HG03558 (cell line): ENCODE measurements at regions not wholly inside any gene's neighbourhood (a gene's known extent, or its start where the extent isn't known, plus 50 kb on each side); places are given as distances from the start of the nearest gene placed in this dataset.

Experiments used
- ATAC-seq: cut with Tn5 transposase; IDR thresholded peaks from one replicate; pipeline ENCODE4 v1.9.1; 2021; ENCODE audit warnings: moderate number of reproducible peaks; ENCODE audit not compliant: unreplicated experiment; ENCODE audit errors: extremely low read depth

DNA sequence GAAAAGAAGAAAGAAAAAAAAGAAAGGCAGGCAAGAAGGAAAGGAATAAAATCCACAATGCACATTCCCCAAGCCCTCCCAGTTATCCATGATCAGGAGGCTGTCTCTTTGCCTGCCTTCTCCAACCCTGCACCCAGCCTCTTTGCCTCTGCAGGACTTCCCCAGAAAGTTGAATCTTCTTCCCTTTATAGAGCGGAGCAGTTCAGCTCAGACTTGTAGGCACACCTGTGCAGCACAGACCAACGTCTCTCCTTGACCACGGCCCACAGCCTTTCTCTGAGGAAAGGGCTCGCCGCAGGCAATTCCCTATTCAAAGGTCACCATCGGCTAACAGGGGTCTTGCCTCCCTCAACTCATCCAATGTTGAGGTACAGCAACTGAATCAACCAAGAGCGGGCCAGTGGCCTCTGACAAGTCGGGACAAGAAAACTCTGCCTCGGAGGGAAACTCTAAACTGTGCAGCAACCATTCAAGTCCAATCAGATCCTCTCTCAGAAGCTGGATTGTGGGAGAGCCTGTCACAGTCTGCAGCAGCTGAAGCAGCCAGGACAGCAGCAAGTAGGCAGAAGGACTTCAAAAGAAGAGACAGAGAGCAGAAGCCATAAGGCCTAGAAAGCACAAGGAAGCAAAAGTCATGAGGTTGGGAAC is 529.2 kb upstream of the JARID2 start:
- no peak for ATAC-seq

DNA sequence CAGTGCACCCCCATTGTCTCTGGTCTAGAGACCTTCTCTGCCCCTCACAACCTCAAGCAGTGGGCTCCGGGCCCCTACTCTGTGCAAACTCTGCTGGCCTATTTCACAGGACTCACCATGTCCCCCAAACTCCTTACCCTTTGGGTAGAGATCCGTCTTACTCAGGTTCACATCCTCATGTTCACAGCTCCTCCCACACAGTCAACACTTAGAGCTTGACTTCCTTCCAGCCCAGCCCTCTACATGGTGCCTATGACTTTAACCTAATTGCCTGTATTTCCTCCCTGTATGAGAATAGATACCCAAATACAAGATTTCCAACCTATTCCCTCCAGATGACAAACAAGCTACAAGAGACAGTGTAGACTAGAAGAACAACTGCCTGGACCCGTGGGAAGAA is 528.6 kb upstream of the JARID2 start:
- no peak for ATAC-seq

DNA sequence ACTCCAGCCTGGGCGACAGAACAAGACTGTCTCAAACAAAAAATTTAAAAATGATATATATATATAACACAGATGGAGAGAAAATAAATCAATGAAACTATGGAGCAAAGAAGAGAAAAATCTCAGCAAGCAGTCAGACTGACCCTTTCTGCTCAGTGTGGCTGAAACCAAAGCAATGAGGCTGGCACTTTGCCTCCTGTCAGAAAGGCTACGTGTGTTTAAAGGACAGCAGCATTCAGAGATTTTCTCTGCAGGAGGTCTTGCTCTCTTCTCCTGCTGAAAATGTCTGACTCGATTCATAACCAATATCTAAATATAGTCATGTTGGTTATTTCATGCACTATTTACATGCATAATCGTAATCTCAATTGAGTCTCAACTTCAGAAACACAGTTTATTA is 527.0 kb upstream of the JARID2 start:
- ATAC-seq = no peak

DNA sequence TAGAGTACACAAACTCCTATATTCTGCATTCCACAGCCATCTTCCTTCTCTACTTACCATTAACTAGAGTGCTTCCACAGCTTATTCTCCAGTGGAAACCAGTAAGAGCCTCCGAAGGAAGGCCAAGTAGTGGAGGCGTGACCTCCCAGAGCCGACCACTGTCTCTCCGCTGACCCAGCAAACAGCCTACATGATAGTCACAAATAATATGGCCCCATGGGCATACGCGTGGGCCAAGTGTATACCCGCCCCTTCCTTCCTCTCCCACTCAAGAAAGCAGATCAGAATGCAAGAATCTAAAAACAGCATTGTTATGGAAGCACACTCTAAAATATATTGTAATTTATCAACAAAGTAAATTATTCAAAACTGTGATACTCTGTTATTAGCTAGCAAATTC is 526.6 kb upstream of the JARID2 start:
- no peak for ATAC-seq

DNA sequence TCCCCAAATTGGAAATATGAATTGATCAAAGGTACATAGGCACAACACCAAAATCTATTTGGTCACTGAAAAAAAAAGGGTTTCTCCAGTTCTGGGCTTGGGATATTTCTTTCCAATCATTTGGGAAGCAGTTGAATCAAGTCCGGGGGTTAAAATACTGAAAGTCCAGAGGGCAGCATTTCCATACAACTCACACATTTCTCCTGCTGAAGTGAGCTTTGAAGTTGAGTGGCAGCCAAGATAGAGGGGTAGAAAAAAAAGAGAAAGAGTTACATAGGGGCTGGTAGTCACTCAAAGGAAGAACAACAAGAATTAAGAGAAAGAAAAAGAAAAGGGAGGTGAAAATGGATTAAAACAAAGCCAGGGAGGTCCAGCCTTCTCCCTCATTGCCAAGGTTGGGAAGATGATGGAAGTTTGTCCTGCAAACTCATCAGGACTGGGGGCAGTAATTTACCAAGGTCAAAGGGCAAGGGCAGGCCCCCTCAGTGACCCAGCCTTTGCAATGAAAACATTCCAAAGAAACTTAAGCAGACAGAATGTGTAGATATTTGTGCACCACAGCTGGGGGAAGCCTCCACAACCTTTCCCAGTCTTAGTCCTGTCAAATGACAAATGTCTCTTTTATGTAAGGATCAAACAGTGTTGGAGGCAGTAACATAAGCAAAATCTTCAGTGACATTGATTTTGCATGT is 525.3 kb upstream of the JARID2 start:
- no peak for ATAC-seq

DNA sequence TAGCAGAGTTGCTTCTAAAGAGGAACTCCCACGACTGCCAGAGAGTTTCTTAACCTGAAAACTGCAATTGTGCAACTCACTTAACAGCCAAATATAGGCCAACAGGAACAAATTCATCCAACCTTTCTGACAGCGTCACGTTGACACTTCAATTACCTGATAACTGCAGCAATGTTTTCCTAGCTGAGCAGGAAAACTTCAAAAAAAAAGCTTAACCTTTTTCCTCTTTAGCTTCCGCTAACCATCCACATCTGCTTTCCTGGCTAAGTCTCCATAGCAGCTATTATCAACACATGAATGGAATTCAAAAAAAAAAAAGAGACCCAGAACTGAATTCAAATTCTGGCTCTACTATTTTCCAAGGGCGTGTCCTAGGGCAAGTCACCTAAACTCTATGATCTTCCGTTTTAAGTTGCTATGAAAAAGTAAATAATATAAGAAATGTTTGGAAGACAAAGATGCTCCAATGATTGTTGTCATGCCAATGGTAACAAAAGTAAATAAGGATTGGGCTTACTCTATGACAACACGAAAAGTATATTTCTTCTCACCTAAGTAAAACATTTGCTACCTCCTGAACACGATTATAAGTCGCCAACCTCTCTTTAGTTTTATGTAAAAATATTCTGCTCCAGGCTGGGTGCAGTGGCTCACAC is 524.6 kb upstream of the JARID2 start:
- no peak for ATAC-seq

DNA sequence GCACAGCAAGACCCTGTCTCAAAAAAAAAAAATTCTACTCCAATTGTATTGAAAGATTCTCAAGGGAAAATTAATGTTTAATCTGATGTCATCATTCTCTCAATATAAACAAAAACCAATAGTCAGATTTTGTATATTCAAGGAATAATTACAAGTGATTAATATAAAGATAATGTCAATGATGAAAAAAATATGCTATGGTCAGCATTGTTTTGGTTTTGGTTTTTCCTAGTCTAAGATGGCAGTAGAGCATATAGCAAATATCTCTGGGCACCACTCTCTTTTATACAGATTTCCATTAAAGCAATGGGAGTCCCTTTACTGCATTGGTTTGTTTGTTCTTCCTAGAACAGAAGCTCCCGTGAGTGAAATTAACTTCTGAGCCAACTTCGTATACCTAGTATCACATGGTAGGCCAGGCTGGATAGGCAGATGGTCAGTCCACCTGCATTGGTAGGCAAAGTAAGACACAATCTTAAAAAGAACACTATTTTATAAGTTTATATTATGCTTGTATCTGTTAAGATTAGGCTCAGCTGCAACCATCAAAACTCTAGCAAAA is 523.8 kb upstream of the JARID2 start:
- ATAC-seq = no peak

DNA sequence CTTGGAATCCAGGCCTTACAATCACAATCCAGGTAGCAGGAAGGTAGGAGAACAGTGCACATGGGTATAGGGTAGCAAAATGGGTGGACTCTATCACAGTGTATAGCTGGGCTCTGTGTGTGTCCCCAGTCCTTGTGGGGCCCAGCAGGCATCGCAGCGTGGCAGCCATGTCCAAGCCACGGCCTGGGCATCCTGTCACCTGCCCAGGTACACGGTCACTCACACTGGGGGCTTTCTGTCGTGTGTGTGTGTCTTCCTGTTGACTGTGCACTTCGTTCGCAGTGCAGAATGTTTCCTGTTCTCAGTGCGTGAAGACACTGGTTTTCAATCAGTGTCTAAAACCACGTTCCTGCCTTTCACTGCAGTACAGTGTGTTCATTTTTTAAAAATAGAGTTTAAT is 523.2 kb upstream of the JARID2 start:
- ATAC-seq = no peak

DNA sequence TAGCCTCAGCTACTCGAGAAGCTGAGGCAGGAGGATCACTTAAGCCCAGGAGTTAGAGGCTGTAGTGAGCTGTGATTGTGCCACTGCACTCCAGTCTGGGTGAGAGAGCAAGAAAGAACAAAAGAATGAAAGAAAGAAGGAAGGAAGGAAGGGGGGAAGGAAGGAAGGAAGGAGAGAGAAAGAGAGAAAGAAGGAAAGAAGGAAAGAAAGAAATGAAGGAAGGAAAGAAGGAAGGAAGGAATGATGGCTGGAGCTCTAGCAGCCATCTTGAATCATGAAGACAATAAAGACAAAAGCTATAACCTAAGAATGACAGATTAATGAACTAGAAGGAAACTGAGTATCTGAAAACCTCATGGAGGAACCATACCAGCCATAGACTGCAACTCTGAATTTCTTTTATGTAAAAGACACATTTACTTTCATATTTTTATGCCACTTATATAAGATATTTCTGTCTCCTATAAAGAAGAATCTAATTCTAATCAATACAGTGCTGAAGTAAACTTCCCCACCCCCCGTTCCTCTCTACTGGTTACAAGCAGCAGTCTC is 522.3 kb upstream of the JARID2 start:
- no peak for ATAC-seq

DNA sequence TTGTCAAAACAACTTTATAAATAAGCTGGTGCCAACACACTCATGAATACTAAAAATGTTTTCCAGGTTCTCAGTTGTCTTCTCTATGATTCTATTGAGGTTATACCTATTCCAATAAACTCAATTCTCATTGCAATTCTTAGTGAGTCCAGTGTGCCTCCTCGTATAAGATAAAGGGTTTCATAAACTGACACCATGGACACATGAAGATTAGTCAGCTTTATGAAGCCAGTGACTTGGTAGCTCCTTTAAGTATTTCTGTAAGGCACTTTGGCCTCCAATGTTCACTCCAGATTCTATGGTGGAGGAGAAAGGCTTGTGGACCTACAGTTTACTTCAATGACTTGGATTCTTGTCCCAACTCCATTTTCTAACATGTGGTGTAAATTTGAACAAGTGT is 521.3 kb upstream of the JARID2 start:
- ATAC-seq = no peak

DNA sequence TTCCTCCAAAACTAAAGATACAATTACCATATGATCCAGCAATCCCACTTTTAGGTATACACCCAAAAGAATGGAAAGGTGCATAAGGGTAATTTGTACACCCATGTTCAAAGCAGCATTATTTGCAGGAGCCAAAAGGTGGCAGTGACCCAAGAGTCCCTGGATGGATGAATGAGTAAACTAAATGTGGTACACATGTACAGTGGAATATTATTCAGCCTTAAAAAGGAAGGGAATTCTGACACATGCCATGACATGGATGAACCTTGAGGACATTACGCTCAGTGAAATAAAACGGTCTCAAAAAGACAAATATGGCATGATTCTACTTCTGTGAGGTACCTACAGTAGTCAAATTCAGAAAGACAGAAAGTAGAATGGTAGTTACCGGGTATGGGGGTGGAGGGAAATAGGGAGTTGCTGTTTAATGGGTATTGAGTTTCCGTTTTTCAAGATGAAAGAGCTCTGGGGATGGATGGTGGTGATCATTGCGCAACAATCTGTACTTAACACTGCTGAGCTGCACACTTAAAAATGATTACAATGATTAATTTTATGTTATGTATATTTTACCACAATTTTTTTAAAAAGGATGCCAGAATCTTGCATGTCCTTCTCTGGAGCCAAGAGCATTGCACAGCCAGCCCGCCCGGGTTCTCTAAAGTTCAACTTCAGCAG is 518.9 kb upstream of the JARID2 start:
- no peak for ATAC-seq

DNA sequence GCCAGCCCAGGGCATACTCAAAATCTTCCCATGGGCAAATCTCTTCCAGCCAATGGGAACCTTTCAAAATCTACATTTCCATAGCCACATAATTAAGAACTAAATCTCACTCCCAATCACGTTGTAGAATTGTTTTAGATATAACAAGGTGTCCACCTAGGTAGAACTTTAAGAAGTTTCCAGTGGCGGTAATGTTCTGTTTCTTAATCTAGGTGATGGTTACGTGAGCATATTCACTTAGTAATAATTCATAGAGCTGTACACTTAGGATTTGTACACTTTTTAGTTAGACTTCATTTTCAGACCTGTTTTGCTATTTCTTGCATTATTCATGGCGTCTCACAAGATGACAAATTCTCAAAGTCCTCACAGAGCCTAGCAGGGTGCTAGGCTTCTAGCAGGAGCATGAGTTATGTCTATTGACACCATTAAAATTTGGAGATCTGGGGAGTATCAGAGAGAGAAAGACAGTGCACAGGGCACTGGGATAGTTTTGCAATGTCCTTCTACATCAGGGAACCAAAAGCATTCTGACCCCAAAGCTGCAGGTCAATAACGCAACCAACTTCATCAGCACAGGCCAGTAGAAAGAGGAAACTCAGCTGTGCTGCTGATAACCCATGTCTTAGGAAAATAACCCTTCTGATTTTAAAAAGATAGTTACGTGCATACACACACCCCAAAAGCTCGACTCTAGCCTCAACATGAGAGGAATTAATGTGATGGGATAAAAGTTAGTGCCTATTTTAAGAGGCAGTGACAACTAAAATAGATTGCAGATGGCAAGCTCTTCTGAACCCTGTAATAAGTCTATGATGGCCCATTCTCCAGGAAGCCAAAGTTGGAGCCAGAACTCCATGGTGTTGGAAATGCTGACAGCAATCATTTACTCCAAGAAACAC is 518.1 kb upstream of the JARID2 start:
- no peak for ATAC-seq

DNA sequence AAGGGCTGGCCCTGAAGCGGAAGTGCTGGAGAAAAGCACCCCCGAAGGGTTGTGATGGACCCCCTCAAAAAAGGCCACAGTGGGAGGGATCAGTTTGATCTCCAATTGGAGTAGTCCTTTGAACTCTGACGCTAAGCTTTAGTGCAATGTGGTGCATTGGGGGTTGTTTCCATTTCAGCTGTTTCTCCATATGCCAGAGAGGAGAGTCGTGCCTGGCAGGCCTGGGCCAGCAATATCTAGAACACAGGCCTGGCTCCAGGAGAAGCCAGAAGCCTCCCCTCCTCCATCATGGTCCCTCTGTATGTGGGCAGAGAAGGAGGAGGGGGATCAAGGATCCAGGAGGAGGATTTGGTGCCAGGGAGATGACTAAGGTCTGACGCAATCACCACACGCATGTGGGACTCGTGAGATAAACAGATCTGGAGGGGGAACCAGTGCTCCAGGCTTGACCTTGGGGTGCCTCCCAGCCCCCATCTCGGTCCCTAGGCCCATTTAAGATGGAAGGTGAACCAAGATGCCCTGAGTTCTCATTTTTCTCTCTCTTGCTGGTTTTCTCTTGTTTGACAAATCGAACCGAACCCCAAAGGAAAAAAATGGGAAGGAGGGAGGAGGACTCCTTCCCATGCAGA is 517.4 kb upstream of the JARID2 start:
- ATAC-seq = no peak

DNA sequence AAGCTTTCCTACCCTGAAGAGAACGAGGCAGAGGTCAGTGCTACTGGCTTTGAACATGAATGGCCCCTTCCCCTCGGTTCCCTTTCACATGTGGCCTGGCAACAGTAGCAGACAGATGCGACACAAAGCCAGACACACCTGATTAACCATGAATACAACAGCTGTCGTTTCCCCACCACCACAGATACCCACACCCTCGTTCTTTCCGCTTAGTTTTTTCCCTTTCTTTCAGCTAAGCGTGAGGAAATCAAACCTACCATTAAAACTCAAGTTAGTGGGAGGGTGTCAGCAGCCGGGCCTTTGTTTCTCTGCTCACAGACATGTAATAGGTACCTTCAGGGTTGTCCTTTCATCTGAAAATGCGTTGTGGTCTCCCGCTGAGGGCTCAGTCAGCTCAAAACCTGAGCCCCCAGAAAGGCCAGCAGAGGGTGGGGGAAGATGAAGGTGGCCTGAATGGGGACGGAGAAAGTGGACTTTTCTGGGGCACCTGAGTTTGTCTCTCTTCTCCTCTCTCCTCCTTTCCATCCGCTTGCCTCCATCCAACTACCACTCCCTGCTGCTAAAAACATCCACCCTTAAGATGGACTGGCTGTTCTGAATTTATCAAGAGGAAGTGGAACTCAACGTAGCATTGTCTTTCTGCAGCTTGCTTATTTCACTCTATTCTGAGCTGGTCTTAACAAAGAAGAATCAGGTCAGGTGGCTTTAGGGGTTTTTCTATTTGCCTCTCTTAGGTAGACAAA is 516.6 kb upstream of the JARID2 start:
- no peak for ATAC-seq

DNA sequence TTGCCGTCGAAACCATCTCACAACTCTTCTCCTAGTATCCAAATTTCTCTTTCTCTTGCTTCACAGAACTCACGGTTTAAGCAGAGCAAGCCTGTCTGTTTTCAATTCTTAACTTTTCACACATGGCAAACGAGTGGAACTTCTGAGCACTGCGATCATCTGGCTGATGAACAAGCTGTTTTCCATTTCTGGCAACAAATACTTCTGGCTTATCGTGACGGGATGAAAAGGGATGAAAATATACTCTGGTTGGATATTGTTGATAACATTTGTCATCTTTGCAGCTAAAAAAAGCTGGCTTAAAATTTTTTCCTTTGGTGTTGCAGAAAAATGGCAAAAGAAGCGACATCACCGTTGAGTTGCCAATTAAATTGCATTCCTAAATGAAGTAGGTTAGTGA is 515.2 kb upstream of the JARID2 start:
- no peak for ATAC-seq

DNA sequence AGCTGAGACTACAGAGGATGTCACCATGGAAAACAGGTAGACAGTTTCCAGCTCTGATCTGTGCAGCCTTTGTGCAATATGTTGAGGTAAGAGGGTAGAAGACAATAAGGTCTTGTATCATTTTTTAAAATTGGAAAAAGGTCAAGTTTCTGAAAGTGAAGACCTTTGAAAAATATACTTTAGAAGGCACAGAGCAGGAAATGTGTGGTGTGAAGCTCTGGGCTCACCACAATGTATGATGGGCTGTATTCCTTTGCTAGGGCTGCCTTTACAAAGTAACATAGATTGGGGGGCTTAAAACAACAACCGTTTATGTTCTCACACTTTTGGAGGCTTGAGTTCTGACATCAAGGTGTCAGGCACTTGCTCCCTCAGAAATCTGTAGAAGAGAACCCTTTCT is 514.3 kb upstream of the JARID2 start:
- no peak for ATAC-seq

DNA sequence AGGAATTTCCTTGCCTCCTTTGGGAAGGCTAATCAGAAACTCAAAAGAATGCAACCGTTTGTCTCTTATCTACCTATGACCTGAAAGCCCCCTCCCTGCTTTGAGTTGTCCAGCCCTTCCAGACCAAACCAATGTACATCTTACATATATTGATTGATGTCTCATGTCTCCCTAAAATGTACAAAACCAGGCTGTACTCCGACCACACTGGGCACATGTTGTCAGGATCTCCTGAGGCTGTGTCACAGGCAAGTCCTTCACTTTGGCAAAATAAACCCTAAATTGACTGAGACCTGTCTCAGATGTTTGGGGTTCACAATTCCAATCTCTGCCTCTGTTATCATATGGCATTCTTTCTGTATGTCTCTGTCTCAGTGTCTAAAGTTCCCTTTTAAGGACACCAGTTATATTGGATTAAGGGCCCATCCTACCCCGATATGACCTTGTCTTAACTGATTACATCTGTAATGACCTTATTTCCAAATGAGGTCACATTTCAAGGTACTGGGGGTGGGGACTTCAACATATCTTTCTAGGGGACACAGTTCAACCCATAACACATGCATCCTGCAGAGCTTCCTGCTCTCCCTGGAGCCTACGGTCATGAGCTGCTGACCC is 513.5 kb upstream of the JARID2 start:
- no peak for ATAC-seq
